H1 (cell line): ENCODE measurements at regions not wholly inside any gene's neighbourhood (a gene's known extent, or its start where the extent isn't known, plus 50 kb on each side); places are given as distances from the start of the nearest gene placed in this dataset.

Experiments
- CTCF ChIA-PET: fragments of 300-600 bp; sonication (Branson Sonifier 250); formaldehyde crosslinking; loops from one replicate; lab custom pipeline; 2021; ENCODE audit not compliant: partially characterized antibody; lab: Charles Lee
- POLR2A ChIA-PET: fragments of 300-600 bp; sonication (Branson Sonifier 250); formaldehyde crosslinking; loops from one replicate; lab custom pipeline; 2021; ENCODE audit warnings: inconsistent platforms; ENCODE audit not compliant: partially characterized antibody; lab: Charles Lee
- DNase-seq, 2 experiments: peaks; one replicate each; pipeline versions ENCODE4 v3.0.0 to v3.0.0-alpha.2; 2010 to 2022; ENCODE audit warnings: low spot score in 2 of 2, low read depth in 1 of 2, mixed read lengths in 1 of 2
- FAIRE-seq: peaks from 2 replicates; lab custom pipeline; 2011; peaks lifted over from hg19 to GRCh38; lab: Jason Lieb, UNC
- H2AFZ ChIP-seq: 2 replicates; pipeline ENCODE4 v1.8.1; 2012; ENCODE audit warnings: low read length, inconsistent platforms
- H2AK5ac ChIP-seq: 2 replicates; pipeline ENCODE4 v1.6.1; 2013; ENCODE audit warnings: low read depth, low read length
- H2BK120ac ChIP-seq: replicated peaks from 2 replicates; pipeline ENCODE3; 2013; ENCODE audit warnings: low read depth, low read length, inconsistent platforms
- H2BK12ac ChIP-seq: 2 replicates; pipeline ENCODE4 v1.6.1; 2013; ENCODE audit warnings: low read depth, low read length
- H2BK15ac ChIP-seq: 2 replicates; pipeline ENCODE4 v1.6.1; 2013; ENCODE audit warnings: low read length
- H2BK20ac ChIP-seq: 2 replicates; pipeline ENCODE4 v1.6.1; 2013; ENCODE audit warnings: low read length
- H2BK5ac ChIP-seq: 2 replicates; pipeline ENCODE4 v1.6.1; 2013; ENCODE audit warnings: low read depth, low read length
- H3K14ac ChIP-seq: 2 replicates; pipeline ENCODE4 v1.6.1; 2013; ENCODE audit warnings: inconsistent platforms; ENCODE audit not compliant: insufficient read length
- H3K18ac ChIP-seq: 2 replicates; pipeline ENCODE4 v1.6.1; 2013; ENCODE audit warnings: low read length; ENCODE audit errors: extremely low read depth
- H3K23ac ChIP-seq: 2 replicates; pipeline ENCODE4 v1.6.1; 2013; ENCODE audit warnings: inconsistent platforms; ENCODE audit not compliant: insufficient read length
- H3K23me2 ChIP-seq: 2 replicates; pipeline ENCODE4 v1.6.1; 2013; ENCODE audit warnings: low read depth, low read length
- H3K27ac ChIP-seq: 2 replicates; pipeline ENCODE4 v1.6.1; 2011; ENCODE audit warnings: low read depth, low read length, inconsistent platforms
- H3K27me3 ChIP-seq, 4 experiments: replicated peaks in 1 of 4; 1 replicate in 1 of 4; 2 replicates in 3 of 4; pipeline versions ENCODE4 v1.6.1 to v1.8.1; 2011 to 2013; ENCODE audit warnings: low read length in 3 of 4, mild to moderate bottlenecking in 3 of 4, inconsistent platforms in 2 of 4, mixed read lengths in 2 of 4, moderate library complexity in 1 of 4; ENCODE audit not compliant: control insufficient read depth in 3 of 4, insufficient read depth in 3 of 4; ENCODE audit errors: extremely low read depth in 1 of 4
- H3K36me3 ChIP-seq, 4 experiments: 2 replicates each; pipeline versions ENCODE4 v1.6.1 to v1.8.1; 2011 to 2013; ENCODE audit warnings: mild to moderate bottlenecking in 4 of 4, low read length in 3 of 4, moderate library complexity in 2 of 4, control low read depth in 1 of 4, inconsistent platforms in 1 of 4; ENCODE audit not compliant: insufficient read depth in 4 of 4, control insufficient read depth in 2 of 4
- H3K4ac ChIP-seq: replicated peaks from 2 replicates; pipeline ENCODE3; 2013; ENCODE audit warnings: low read length, low read depth, mixed read lengths, inconsistent platforms; ENCODE audit not compliant: insufficient read length
- H3K4me1 ChIP-seq, 4 experiments: replicated peaks in 1 of 4; 1 replicate in 1 of 4; 2 replicates in 3 of 4; pipeline versions ENCODE4 v1.6.1 to v1.8.1; 2011 to 2013; ENCODE audit warnings: low read length in 3 of 4, inconsistent platforms in 2 of 4, mixed read lengths in 1 of 4; ENCODE audit not compliant: insufficient read depth in 4 of 4, control insufficient read depth in 3 of 4
- H3K4me2 ChIP-seq, 2 experiments: 2 replicates each; pipeline versions ENCODE4 v1.6.1 to v1.8.1; 2011 to 2013; ENCODE audit warnings: low read depth in 2 of 2, low read length in 2 of 2, control low read depth in 1 of 2, inconsistent platforms in 1 of 2, mild to moderate bottlenecking in 1 of 2; ENCODE audit not compliant: insufficient read depth in 1 of 2
- H3K4me3 ChIP-seq, 4 experiments: fragments of 200-600, 300-600 bp in 1 of 4; sonication (generic), shearing (Covaris generic), sonication (Bioruptor Twin) in 1 of 4; 2 replicates each; pipeline versions ENCODE4 v1.5.1 to v1.8.1; 2011 to 2016; ENCODE audit warnings: low read length in 4 of 4, low read depth in 3 of 4, control low read depth in 2 of 4, inconsistent platforms in 2 of 4, mild to moderate bottlenecking in 2 of 4, mixed read lengths in 1 of 4, moderate library complexity in 1 of 4; ENCODE audit not compliant: insufficient read depth in 2 of 4; ENCODE audit errors: extremely low read depth in 1 of 4
- H3K56ac ChIP-seq: replicated peaks from 2 replicates; pipeline ENCODE3; 2013; ENCODE audit warnings: low read depth, mild to moderate bottlenecking, mixed read lengths, low read length, inconsistent platforms; ENCODE audit not compliant: insufficient read length
- H3K79me1 ChIP-seq: 2 replicates; pipeline ENCODE4 v1.6.1; 2013; ENCODE audit warnings: low read depth, low read length, control low read depth
- H3K79me2 ChIP-seq, 2 experiments: 2 replicates each; pipeline versions ENCODE4 v1.6.1 to v1.8.1; 2012 to 2013; ENCODE audit warnings: low read length in 2 of 2, mild to moderate bottlenecking in 2 of 2, inconsistent platforms in 1 of 2; ENCODE audit not compliant: insufficient read depth in 2 of 2, control insufficient read depth in 1 of 2
- H3K9ac ChIP-seq, 4 experiments: replicated peaks in 1 of 4; 1 replicate in 1 of 4; 2 replicates in 3 of 4; pipeline versions ENCODE4 v1.6.1 to v1.8.1; 2011 to 2013; ENCODE audit warnings: low read depth in 3 of 4, low read length in 3 of 4, control low read depth in 2 of 4, mild to moderate bottlenecking in 2 of 4, moderate library complexity in 2 of 4, inconsistent platforms in 1 of 4; ENCODE audit errors: extremely low read depth in 1 of 4
- H3K9me3 ChIP-seq, 2 experiments: 2 replicates each; pipeline versions ENCODE4 v1.6.1 to v1.8.1; 2012 to 2013; ENCODE audit warnings: mild to moderate bottlenecking in 2 of 2, moderate library complexity in 2 of 2, control low read depth in 1 of 2, inconsistent platforms in 1 of 2, low read depth in 1 of 2, low read length in 1 of 2, mixed read lengths in 1 of 2; ENCODE audit not compliant: insufficient read depth in 2 of 2
- H4K20me1 ChIP-seq, 2 experiments: replicated peaks in 1 of 2; 2 replicates each; pipeline versions ENCODE3 to v1.8.1; 2011 to 2013; ENCODE audit warnings: inconsistent platforms in 2 of 2, low read length in 2 of 2, mild to moderate bottlenecking in 1 of 2; ENCODE audit not compliant: insufficient read depth in 2 of 2, control insufficient read depth in 1 of 2
- H4K5ac ChIP-seq: 2 replicates; pipeline ENCODE4 v1.6.1; 2013; ENCODE audit warnings: low read length, low read depth, mixed read lengths, inconsistent platforms; ENCODE audit not compliant: insufficient read length
- H4K8ac ChIP-seq: 2 replicates; pipeline ENCODE4 v1.8.0; 2013; ENCODE audit warnings: mild to moderate bottlenecking, moderate library complexity, low read length, inconsistent platforms; ENCODE audit not compliant: insufficient read depth; ENCODE audit errors: extremely low read depth
- H4K91ac ChIP-seq: replicated peaks from 2 replicates; pipeline ENCODE3; 2013; ENCODE audit warnings: low read length, mixed read lengths, inconsistent platforms; ENCODE audit not compliant: insufficient read length
- EZH2 ChIP-seq: fragments of 200-600 bp; sonication (generic); IDR thresholded peaks from 2 replicates; pipeline ENCODE4 v1.7.1; 2012; ENCODE audit warnings: low read depth, mild to moderate bottlenecking, moderate library complexity, low read length, inconsistent platforms; ENCODE audit not compliant: severe bottlenecking
- JUND ChIP-seq: IDR thresholded peaks from 2 replicates; pipeline ENCODE4 v1.6.1; 2011; ENCODE audit warnings: mild to moderate bottlenecking, improper control_type of control experiment, low read length
- RFX5 ChIP-seq: IDR thresholded peaks from 2 replicates; pipeline ENCODE4 v1.6.1; 2011; ENCODE audit warnings: low read depth, low read length, improper control_type of control experiment, borderline replicate concordance
- SAP30 ChIP-seq: fragments of 300-600 bp; sonication (generic); IDR thresholded peaks from 2 replicates; pipeline ENCODE4 v1.7.1; 2012; ENCODE audit warnings: low read length, moderate library complexity, mild to moderate bottlenecking, inconsistent platforms; ENCODE audit not compliant: insufficient read depth, insufficient replicate concordance
- USF2 ChIP-seq: IDR thresholded peaks from 2 replicates; pipeline ENCODE4 v1.6.1; 2011; ENCODE audit warnings: low read length, improper control_type of control experiment
- WGBS, 2 experiments: shearing (Covaris generic) in 1 of 2; methylation state at CpG; one replicate each; pipeline versions ENCODE4 v1.1.6 to v1.1.7; 2013 to 2015; ENCODE audit warnings: low lambda C conversion rate in 2 of 2, mixed read lengths in 2 of 2, inconsistent platforms in 1 of 2, low coverage in 1 of 2, missing lambda C conversion rate in 1 of 2; ENCODE audit not compliant: insufficient replicate concordance in 2 of 2, insufficient coverage in 1 of 2, insufficient read length in 1 of 2; ENCODE audit errors: extremely low coverage in 1 of 2, missing lambda C conversion rate in 1 of 2; 5-methylcytosine and 5-hydroxymethylcytosine counted together

- Histone ChIP-seq H2BK20ac (no peak overlapping the region), H3K4me1 (no peaks in the 10 kb centered on the region), H3K23me2 (no peaks in the 10 kb centered on the region), H3K79me1 (no peaks in the 10 kb centered on the region), H2BK15ac (no peak overlapping the region), H3K9ac (no peak overlapping the region), H3K14ac (no peak overlapping the region), H3K4me2 (no peak overlapping the region), H3K56ac (no peak overlapping the region), H2AK5ac (no peak overlapping the region), H3K27ac (no peak overlapping the region), H4K5ac (no peak overlapping the region), H3K27me3 (no peaks in the 10 kb centered on the region), H3K4me3 (no peak overlapping the region), H2BK12ac (no peak overlapping the region), H4K20me1 (no peaks in the 10 kb centered on the region), H3K23ac (no peak overlapping the region), H3K36me3 (no peaks in the 10 kb centered on the region), H3K4ac (no peak overlapping the region), H3K18ac (no peak overlapping the region), H3K79me2 (no peaks in the 10 kb centered on the region), H4K91ac (no peak overlapping the region), H2BK5ac (no peak overlapping the region), H3K9me3 (no peaks in the 10 kb centered on the region), H2AFZ (no peak overlapping the region), H2BK120ac (no peak overlapping the region), H4K8ac (no peak overlapping the region)
- no peak for FAIRE-seq
- ChIA-PET POLR2A (no interaction called here), CTCF (interaction anchor here (0.5 kb wide), 1 partner anchor 28 kb away, joined by 3 read pairs; no protein-coding TSS in a partner anchor)
- WGBS, 2 experiments = 87% methylated on average over 3 of the region's 3 CpGs; no CpG with 5 or more reads in 1 of the 2 experiments
- TF ChIP-seq JUND (no peak), RFX5 (no peak), SAP30 (no peak), EZH2 (no peak), USF2 (no peak)
- DNase-seq = no peak
These were observed 525.1 kb upstream of the AGA start for GRCh38 chr4:177967328-177967727.
